Heart left ventricle (tissue), 16 donors: ENCODE measurements at regions not wholly inside any gene's neighbourhood (a gene's known extent, or its start where the extent isn't known, plus 50 kb on each side); places are given as distances from the start of the nearest gene placed in this dataset.
"Not testable (repeated sequence)": the region's sequence is repeated elsewhere in the genome, so short reads cannot be mapped to it uniquely, and the experiment has no call there.

ENCODE experiments used
- ATAC-seq, 4 donors: fragments of 200-7000 bp; cut with Tn5 transposase; one replicate each; pipeline ENCODE4 v1.9.1; 2020 to 2022; ENCODE audit warnings: moderate library complexity in 4 of 4, mild to moderate bottlenecking in 3 of 4, moderate number of reproducible peaks in 1 of 4
- DNase-seq, 5 donors: peaks; one replicate each; pipeline ENCODE4 v3.0.0-alpha.2; 2020
- H3K27ac ChIP-seq, 12 donors: fragments of 200-600 bp; sonication (generic) in 4 of 12; one replicate each; pipeline versions ENCODE4 v1.5.0 to v1.8.0; 2016 to 2022; ENCODE audit warnings: mild to moderate bottlenecking in 2 of 12
- H3K27me3 ChIP-seq, 9 donors: fragments of 200-600 bp; sonication (generic) in 2 of 9; one replicate each; pipeline versions ENCODE4 v1.5.1 to v1.8.0; 2016 to 2022; ENCODE audit warnings: mild to moderate bottlenecking in 3 of 9
- H3K36me3 ChIP-seq, 9 donors: fragments of 200-600 bp; sonication (generic) in 2 of 9; one replicate each; pipeline versions ENCODE4 v1.5.0 to v1.8.0; 2018 to 2022; ENCODE audit warnings: mild to moderate bottlenecking in 2 of 9
- H3K4me1 ChIP-seq, 12 donors: fragments of 200-600 bp; sonication (generic) in 4 of 12; one replicate each; pipeline versions ENCODE4 v1.5.0 to v1.8.0; 2016 to 2022; ENCODE audit warnings: mild to moderate bottlenecking in 3 of 12
- H3K4me3 ChIP-seq, 12 donors: fragments of 200-600 bp; sonication (generic) in 4 of 12; one replicate each; pipeline versions ENCODE4 v1.5.0 to v1.8.0; 2017 to 2022; ENCODE audit warnings: mild to moderate bottlenecking in 9 of 12, moderate library complexity in 4 of 12
- H3K9me3 ChIP-seq, 12 donors: fragments of 200-600 bp; sonication (generic) in 4 of 12; one replicate each; pipeline versions ENCODE4 v1.5.0 to v1.8.0; 2016 to 2022; ENCODE audit warnings: mild to moderate bottlenecking in 1 of 12
- POLR2A ChIP-seq, 2 donors: fragments of 450-650 bp; IDR thresholded peaks; one replicate each; pipeline ENCODE4 v1.6.1; 2017; ENCODE audit warnings: antibody characterized with exemption in 2 of 2, mild to moderate bottlenecking in 2 of 2, moderate library complexity in 2 of 2
- WGBS, 4 donors: extraction: QIAGEN DNeasy Blood & Tissue Kit in 2 of 4; methylation state at CpG; one replicate each; pipeline versions ENCODE4 v1.1.5 to v1.1.7; 2013 to 2018; 5-methylcytosine and 5-hydroxymethylcytosine counted together
- intact Hi-C, 10 donors: fragments of 100-400 bp; cut with DNase I; formaldehyde crosslinking; loops; one replicate each; pipeline versions ENCODE4 v1.11.1 to v1.14.2; 2022
- TF ChIP-seq, protein P1 (sequence below), 12 donors: fragments of 200-600 bp; sonication (generic) in 4 of 12; IDR thresholded peaks; one replicate each; pipeline versions ENCODE4 v1.5.0 to v1.8.0; 2018 to 2022; ENCODE audit warnings: antibody characterized with exemption in 12 of 12, mild to moderate bottlenecking in 5 of 12
- donor health status: ischemic (EF 13 %, LVEDD 7.1; RV severe dilation, severe dysfunction).
- donor health status: healthy with polysubstance abuse.
- donor health status: DM: no; HTN: yes; CAD: no.
- donor health status: DM: no; HTN: no; CAD: no.
- donor health status: ischemic (EF 25% LVEDD 6.9; RV normal size, moderate dysfunction).
- donor health status: ischemic (EF 25% LVEDD 5.7; RV mildly dilated, moderate dysfunction).
- donor health status: healthy.
- donor health status: DM: yes; HTN: yes; CAD: no.
- donor health status: ischemic (EF 35%, LVEDD 5.7; RV mildly dilated, moderate dysfunction).
- donor health status: nonischemic (EF 11% LVEDD 7.7; RV severe dilation, severe dysfunction).
- donor health status: DM: yes; HTN: yes; CAD: no.
- donor health status: PGD.
- donor health status: ischemic (EF 29% LVEDD 5.4; RV normal size, mild dysfunction).
- donor health status: nonischemic (EF 23%, LVEDD 6.1; RV moderate dilation, normal function).

DNA sequence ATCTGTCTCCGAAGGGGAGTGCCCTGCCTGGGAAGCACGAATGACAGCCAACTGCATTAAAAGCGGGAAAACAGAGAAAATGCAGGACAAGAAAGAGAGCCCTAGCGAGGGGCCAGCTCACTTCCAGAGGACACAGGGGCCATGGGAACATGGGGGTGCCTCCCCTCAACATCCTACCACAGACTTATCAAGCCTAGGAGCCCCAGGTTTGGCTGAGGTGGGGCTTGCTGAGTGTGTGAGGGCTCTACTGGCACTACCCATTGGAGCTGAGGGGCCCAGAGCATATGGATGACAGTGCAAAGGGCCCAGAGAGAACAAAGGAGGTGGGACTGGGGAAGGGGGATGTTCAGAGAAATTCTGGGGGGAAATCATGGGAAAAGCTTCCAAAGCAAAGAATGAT, 101.8 kb downstream of the PJA1 start:
- intact Hi-C loops = loop anchor here in 6 of 10 donors (5.0 to 10.0 kb wide), 5 partner anchors 151 to 321 kb away; partner anchors contain the start of gene EFNB1 (in 2 of the 6)
- ATAC-seq (no peak), DNase-seq (no peak)
- WGBS, 4 donors = 77 to 94% (median 92%) methylated on average over 4 of the region's 4 CpGs
- TF ChIP-seq, protein P1, sequence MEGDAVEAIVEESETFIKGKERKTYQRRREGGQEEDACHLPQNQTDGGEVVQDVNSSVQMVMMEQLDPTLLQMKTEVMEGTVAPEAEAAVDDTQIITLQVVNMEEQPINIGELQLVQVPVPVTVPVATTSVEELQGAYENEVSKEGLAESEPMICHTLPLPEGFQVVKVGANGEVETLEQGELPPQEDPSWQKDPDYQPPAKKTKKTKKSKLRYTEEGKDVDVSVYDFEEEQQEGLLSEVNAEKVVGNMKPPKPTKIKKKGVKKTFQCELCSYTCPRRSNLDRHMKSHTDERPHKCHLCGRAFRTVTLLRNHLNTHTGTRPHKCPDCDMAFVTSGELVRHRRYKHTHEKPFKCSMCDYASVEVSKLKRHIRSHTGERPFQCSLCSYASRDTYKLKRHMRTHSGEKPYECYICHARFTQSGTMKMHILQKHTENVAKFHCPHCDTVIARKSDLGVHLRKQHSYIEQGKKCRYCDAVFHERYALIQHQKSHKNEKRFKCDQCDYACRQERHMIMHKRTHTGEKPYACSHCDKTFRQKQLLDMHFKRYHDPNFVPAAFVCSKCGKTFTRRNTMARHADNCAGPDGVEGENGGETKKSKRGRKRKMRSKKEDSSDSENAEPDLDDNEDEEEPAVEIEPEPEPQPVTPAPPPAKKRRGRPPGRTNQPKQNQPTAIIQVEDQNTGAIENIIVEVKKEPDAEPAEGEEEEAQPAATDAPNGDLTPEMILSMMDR (IDR thresholded peaks at IDR 0.05) = no peak
- no peak for TF ChIP-seq POLR2A (IDR thresholded peaks at IDR 0.05)
- peaks cover 0 to 18% (median 0%) of the 10 kb centered on the region in 9 donors for H3K27me3 ChIP-seq
- H3K4me3 ChIP-seq = no peak overlapping the region
- peaks cover 0 to 6% (median 0%) of the 10 kb centered on the region in 12 donors for H3K4me1 ChIP-seq
- H3K27ac ChIP-seq = no peak overlapping the region
- H3K36me3 ChIP-seq = no peaks in the 10 kb centered on the region
- peaks cover 0 to 5% (median 0%) of the 10 kb centered on the region in 12 donors for H3K9me3 ChIP-seq

DNA sequence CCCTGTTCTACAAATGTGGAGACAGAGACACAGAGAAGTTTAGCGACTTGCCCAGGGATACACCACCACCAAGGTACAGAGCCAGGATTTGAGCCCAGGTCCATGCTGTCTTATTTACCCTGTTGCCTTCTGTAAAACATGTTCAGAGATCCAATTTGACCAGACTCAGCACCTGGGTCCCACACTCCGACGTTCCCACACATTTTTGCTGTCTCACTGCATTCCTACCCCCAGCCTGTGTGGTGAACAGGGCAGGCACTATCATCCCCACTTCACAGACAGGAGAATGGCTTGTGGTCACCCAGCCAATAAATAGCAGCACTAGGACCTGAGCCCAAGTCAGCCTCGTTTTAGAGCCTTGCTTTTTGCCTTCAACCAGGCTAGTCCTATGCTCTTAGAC, 102.8 kb downstream of the PJA1 start:
- intact Hi-C loops = loop anchor here in 6 of 10 donors (5.0 to 10.0 kb wide), 5 partner anchors 152 to 322 kb away; partner anchors contain the start of gene EFNB1 (in 2 of the 6)
- ATAC-seq = no peak
- H3K4me3 ChIP-seq = no peak overlapping the region
- TF ChIP-seq POLR2A (IDR thresholded peaks at IDR 0.05) = no peak
- TF ChIP-seq, protein P1 (IDR thresholded peaks at IDR 0.05) = no peak
- H3K4me1 ChIP-seq = peaks cover 0 to 6% (median 0%) of the 10 kb centered on the region in 12 donors
- DNase-seq = no peak
- H3K9me3 ChIP-seq = peaks cover 0 to 5% (median 0%) of the 10 kb centered on the region in 12 donors
- 67 to 95% (median 83%) methylated on average over 4 of the region's 4 CpGs for WGBS, 4 donors
- no peaks in the 10 kb centered on the region for H3K36me3 ChIP-seq
- H3K27ac ChIP-seq = no peak overlapping the region
- peaks cover 0 to 18% (median 0%) of the 10 kb centered on the region in 9 donors for H3K27me3 ChIP-seq

DNA sequence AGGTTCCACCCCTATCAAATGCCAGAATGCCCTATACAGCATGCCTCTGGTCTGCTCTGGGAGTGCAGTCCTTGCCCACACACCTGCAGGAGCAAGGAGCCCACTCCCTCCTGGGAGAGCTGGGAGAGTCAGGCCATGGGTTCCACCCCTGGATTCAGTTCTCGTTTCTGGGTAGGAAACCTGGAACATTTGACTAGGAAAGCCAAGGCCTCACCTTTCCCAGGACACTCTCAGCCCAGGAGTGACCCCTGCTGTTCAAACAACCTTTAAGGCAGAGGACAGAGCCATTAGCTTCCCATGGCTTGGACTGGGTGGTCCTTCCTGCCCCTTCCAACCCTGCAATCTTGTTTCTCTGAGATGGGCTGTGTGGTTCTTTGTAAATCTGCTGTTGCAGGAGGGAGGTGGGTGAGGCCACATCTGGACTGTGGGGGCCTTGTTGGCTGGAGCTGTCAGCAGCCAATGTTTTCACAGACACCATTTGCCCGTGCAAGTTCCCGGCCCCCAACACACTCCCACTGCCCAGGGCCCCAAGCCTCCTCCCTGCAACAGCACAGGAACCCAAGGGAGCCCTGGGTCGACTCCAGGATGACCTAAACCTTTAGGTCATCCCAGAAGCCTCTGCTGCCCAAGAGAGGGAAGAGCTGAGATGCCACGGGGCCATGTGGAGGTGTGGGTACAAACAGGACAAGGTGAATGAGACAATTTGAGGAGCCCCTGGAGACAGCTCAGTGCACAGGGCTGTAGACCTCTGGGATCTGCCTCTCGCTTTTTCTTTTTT, 104.4 kb downstream of the PJA1 start:
- peaks cover 0 to 18% (median 0%) of the 10 kb centered on the region in 9 donors for H3K27me3 ChIP-seq
- WGBS, 4 donors = 51 to 65% (median 56%) methylated on average over 6 of the region's 6 CpGs

DNA sequence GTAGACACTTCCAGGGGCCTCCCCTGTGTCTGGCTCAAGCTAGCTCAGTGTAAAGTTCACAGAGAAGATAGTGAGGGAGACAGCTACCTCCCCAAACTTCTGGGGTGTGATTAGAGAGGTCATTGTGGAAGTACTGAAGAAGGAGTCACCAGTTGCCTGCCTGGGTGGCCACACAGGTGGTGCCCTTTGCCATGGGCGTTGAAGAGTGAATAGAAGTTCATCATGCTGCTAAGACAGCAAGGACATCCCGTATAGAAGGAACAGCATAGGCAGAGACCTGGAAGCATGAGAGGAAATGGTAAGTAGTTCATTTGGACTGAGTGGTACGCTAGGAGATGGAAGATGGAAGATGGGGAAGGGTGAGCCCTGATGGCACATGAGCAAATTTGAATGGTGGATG, 110.1 kb downstream of the PJA1 start:
- Histone ChIP-seq H3K4me1 (no peaks in the 10 kb centered on the region), H3K27ac (no peak overlapping the region), H3K27me3 (peaks cover 0 to 12% (median 0%) of the 10 kb centered on the region in 9 donors), H3K36me3 (no peaks in the 10 kb centered on the region), H3K9me3 (no peaks in the 10 kb centered on the region), H3K4me3 (no peak overlapping the region)
- intact Hi-C loops = no loop called here
- TF ChIP-seq, protein P1 (IDR thresholded peaks at IDR 0.05) = no peak
- no peak for TF ChIP-seq POLR2A (IDR thresholded peaks at IDR 0.05)
- no peak for DNase-seq
- no peak for ATAC-seq
- 77 to 98% (median 87%) methylated on average over 3 of the region's 3 CpGs for WGBS, 4 donors

More for the DNA sequence above, 104.4 kb downstream of the PJA1 start:
- TF ChIP-seq, protein P1 (IDR thresholded peaks at IDR 0.05) = peak; percentile 14 to 63 (median 49)
- TF ChIP-seq POLR2A (IDR thresholded peaks at IDR 0.05) = no peak
- Histone ChIP-seq H3K9me3 (peaks cover 0 to 5% (median 0%) of the 10 kb centered on the region in 12 donors), H3K27ac (no peak overlapping the region), H3K4me3 (no peak overlapping the region), H3K36me3 (no peaks in the 10 kb centered on the region), H3K4me1 (peaks cover 0 to 6% (median 0%) of the 10 kb centered on the region in 12 donors)
- intact Hi-C loops = loop anchor here (1.0 to 10.0 kb wide), 8 partner anchors 154 to 324 kb away; partner anchors contain the start of gene EFNB1 (in 4 of the 10)
- DNase-seq (peak in 4 of 5 donors; percentile 38 to 54 (median 43)), ATAC-seq (peak; percentile 61 to 91 (median 80))

DNA sequence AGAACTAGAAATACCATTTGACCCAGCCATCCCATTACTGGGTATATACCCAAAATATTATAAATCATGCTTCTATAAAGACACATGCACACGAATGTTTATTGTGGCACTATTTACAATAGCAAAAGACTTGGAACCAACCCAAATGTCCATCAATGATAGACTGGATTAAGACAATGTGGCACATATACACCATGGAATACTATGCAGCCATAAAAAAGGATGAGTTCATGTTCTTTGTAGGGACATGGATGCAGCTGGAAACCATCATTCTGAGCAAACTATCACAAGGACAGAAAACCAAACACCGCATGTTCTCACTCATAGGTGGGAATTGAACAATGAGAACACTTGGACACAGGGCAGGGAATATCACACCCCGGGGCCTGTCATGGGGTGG, 110.8 kb downstream of the PJA1 start:
- H3K4me1 ChIP-seq, H3K4me3 ChIP-seq, H3K9me3 ChIP-seq, H3K36me3 ChIP-seq, DNase-seq, ATAC-seq, intact Hi-C loops, H3K27ac ChIP-seq: not testable (repeated sequence)
- peaks cover 0 to 12% (median 0%) of the 10 kb centered on the region in 9 donors for H3K27me3 ChIP-seq
- WGBS, 4 donors = 82 to 96% (median 89%) methylated on average over 2 to 3 of the region's 3 CpGs
